ENCODE measurements at regions not wholly inside any gene's neighbourhood (a gene's known extent, or its start where the extent isn't known, plus 50 kb on each side); places are given as distances from the start of the nearest gene placed in this dataset.

- no peak overlapping the region for H3K4me3 Mint-ChIP-seq (ENCODE audit: low read depth)
- H3K9me3 Mint-ChIP-seq (ENCODE audit: low read depth) = no peaks in the 10 kb centered on the region
- H3K27ac Mint-ChIP-seq = no peak overlapping the region
- TF ChIP-seq CTCF (IDR thresholded peaks at IDR 0.05; ENCODE audit: unreplicated experiment) = no peak
- no peaks in the 10 kb centered on the region for H3K36me3 Mint-ChIP-seq (ENCODE audit: insufficient read depth)
- no peaks in the 10 kb centered on the region for H3K27me3 Mint-ChIP-seq
- H3K4me1 Mint-ChIP-seq (ENCODE audit: low read depth) = no peaks in the 10 kb centered on the region
- no peak for DNase-seq (ENCODE audit: low spot score, unreplicated experiment)
These were observed 126.1 kb upstream of the HAPLN1 start for GRCh38 chr5:83846624-83847350.

DNA sequence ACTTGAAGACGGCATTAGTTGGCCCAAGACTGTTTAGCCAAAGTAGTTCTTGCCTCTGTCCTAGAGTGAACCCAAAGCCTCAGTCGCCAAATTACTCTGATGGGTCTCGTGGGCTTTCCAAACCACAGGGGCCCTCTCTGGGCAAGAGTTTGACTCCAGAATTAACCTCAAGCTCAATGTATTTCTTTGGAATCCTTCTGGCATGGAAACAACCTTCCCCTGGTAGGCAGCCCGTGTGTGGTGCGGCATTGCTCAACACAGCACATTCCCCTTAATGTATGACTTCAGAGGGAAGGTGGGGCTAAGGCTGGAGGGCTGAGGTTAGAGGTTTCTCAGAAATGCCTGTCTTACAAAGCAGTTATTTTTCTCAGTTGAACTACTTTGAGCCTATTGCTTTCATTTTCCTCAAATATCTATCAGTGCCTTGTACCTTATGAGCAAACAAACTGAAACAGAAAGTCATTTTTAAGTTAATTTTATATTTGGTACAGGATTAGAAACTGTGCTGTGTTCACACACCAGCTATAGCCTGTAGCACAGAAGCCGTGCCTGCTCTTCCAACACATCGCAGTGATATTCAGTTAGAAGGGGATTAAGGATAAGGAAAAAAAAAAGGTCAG, 123.9 kb upstream of the HAPLN1 start:
- DNase-seq (ENCODE audit: low spot score, unreplicated experiment) = no peak
- TF ChIP-seq CTCF (IDR thresholded peaks at IDR 0.05; ENCODE audit: unreplicated experiment) = no peak
- no peaks in the 10 kb centered on the region for H3K36me3 Mint-ChIP-seq (ENCODE audit: insufficient read depth)
- H3K4me3 Mint-ChIP-seq (ENCODE audit: low read depth) = no peak overlapping the region
- H3K9me3 Mint-ChIP-seq (ENCODE audit: low read depth) = peaks cover 3% of the 10 kb centered on the region
- H3K27ac Mint-ChIP-seq = no peak overlapping the region
- no peaks in the 10 kb centered on the region for H3K27me3 Mint-ChIP-seq
- H3K4me1 Mint-ChIP-seq (ENCODE audit: low read depth) = no peaks in the 10 kb centered on the region

- DNase-seq (ENCODE audit: low spot score, unreplicated experiment) = no peak
These were observed 119.1 kb upstream of the HAPLN1 start for GRCh38 chr5:83839788-83840187.

GRCh38 chr5:83839256-83839655, 118.6 kb upstream of the HAPLN1 start:
- no peak for DNase-seq (ENCODE audit: low spot score, unreplicated experiment)
- Mint-ChIP-seq H3K27ac (no peak overlapping the region), H3K27me3 (peaks cover 3% of the 10 kb centered on the region), H3K9me3 (ENCODE audit: low read depth) (peaks cover 3% of the 10 kb centered on the region), H3K4me1 (ENCODE audit: low read depth) (no peaks in the 10 kb centered on the region), H3K36me3 (ENCODE audit: insufficient read depth) (no peaks in the 10 kb centered on the region), H3K4me3 (ENCODE audit: low read depth) (no peak overlapping the region)
- no peak for TF ChIP-seq CTCF (IDR thresholded peaks at IDR 0.05; ENCODE audit: unreplicated experiment)

More at GRCh38 chr5:83839788-83840187, 119.1 kb upstream of the HAPLN1 start:
- Mint-ChIP-seq H3K36me3 (ENCODE audit: insufficient read depth) (no peaks in the 10 kb centered on the region), H3K27me3 (peaks cover 3% of the 10 kb centered on the region), H3K4me3 (ENCODE audit: low read depth) (no peak overlapping the region), H3K27ac (no peak overlapping the region), H3K9me3 (ENCODE audit: low read depth) (peaks cover 3% of the 10 kb centered on the region), H3K4me1 (ENCODE audit: low read depth) (no peaks in the 10 kb centered on the region)
- TF ChIP-seq CTCF (IDR thresholded peaks at IDR 0.05; ENCODE audit: unreplicated experiment) = no peak

GRCh38 chr5:83837265-83837907, 116.7 kb upstream of the HAPLN1 start:
- no peak overlapping the region for H3K4me3 Mint-ChIP-seq (ENCODE audit: low read depth)
- no peaks in the 10 kb centered on the region for H3K4me1 Mint-ChIP-seq (ENCODE audit: low read depth)
- no peak overlapping the region for H3K27ac Mint-ChIP-seq
- H3K27me3 Mint-ChIP-seq = peaks cover 3% of the 10 kb centered on the region
- peaks cover 3% of the 10 kb centered on the region for H3K9me3 Mint-ChIP-seq (ENCODE audit: low read depth)
- no peak for TF ChIP-seq CTCF (IDR thresholded peaks at IDR 0.05; ENCODE audit: unreplicated experiment)
- no peak for DNase-seq (ENCODE audit: low spot score, unreplicated experiment)
- H3K36me3 Mint-ChIP-seq (ENCODE audit: insufficient read depth) = no peaks in the 10 kb centered on the region

Measured in progenitor cell of endocrine pancreas (in vitro differentiated cells).